SK-N-SH (cell line): ENCODE measurements at regions not wholly inside any gene's neighbourhood (a gene's known extent, or its start where the extent isn't known, plus 50 kb on each side); places are given as distances from the start of the nearest gene placed in this dataset.

Experiments
- EZH2phosphoT487 ChIP-seq: fragments of 200-600 bp; sonication (generic); IDR thresholded peaks from 2 replicates; pipeline ENCODE4 v1.6.1; 2017; ENCODE audit warnings: low read depth, mixed run types, mild to moderate bottlenecking, antibody characterized with exemption, moderate library complexity, borderline replicate concordance
- TEAD4 ChIP-seq: IDR thresholded peaks from 2 replicates; pipeline ENCODE4 v1.4.0; 2012; ENCODE audit warnings: mild to moderate bottlenecking, borderline replicate concordance; ENCODE audit not compliant: insufficient read depth
- USF2 ChIP-seq: fragments of 150-350 bp; IDR thresholded peaks from 2 replicates; pipeline ENCODE4 v1.6.1; 2017; ENCODE audit warnings: antibody characterized with exemption, low read length, low read depth, borderline replicate concordance
- TF ChIP-seq, protein P1 (sequence below): fragments of 200-600 bp; sonication (generic); IDR thresholded peaks from 2 replicates; pipeline ENCODE4 v1.6.1; 2017; ENCODE audit warnings: antibody characterized with exemption, mild to moderate bottlenecking, moderate library complexity

DNA sequence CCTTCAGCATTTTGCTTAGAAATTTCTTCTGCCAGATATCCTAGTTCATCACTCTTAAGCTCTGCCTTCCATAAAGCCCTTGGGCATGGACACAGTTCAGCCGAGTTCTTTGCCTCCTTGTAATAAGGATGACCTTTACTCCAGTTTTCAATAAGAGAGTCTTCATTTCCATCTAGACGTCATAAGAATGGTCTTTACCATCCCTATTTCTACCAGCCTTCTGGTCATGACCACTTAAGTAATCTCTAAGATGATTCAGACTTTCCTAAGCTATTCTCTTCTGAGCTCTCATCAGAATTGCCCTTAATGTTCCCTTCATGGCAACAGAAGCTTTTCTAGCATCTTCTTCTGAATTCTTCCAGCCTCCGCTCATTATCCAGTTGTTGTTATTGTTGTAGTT lies 126.1 kb downstream of the TFAP2C start:
- TF ChIP-seq, protein P1, sequence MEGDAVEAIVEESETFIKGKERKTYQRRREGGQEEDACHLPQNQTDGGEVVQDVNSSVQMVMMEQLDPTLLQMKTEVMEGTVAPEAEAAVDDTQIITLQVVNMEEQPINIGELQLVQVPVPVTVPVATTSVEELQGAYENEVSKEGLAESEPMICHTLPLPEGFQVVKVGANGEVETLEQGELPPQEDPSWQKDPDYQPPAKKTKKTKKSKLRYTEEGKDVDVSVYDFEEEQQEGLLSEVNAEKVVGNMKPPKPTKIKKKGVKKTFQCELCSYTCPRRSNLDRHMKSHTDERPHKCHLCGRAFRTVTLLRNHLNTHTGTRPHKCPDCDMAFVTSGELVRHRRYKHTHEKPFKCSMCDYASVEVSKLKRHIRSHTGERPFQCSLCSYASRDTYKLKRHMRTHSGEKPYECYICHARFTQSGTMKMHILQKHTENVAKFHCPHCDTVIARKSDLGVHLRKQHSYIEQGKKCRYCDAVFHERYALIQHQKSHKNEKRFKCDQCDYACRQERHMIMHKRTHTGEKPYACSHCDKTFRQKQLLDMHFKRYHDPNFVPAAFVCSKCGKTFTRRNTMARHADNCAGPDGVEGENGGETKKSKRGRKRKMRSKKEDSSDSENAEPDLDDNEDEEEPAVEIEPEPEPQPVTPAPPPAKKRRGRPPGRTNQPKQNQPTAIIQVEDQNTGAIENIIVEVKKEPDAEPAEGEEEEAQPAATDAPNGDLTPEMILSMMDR = no peak
- TF ChIP-seq USF2 (no peak), TEAD4 (no peak), EZH2phosphoT487 (no peak)
